Activated T-cell treated with anti-CD3 and anti-CD28 coated beads, Interleukin-2, amount 50 U/mL, for 72 hours (primary cell): ENCODE measurements at regions not wholly inside any gene's neighbourhood (a gene's known extent, or its start where the extent isn't known, plus 50 kb on each side); places are given as distances from the start of the nearest gene placed in this dataset.

ENCODE experiments used
- ATAC-seq, 2 donors: fragments of 150-1000 bp; cut with Tn5 transposase; replicated peaks in 1 of 2; 2 replicates each; pipeline ENCODE4 v1.10.0; 2021; ENCODE audit warnings: moderate library complexity in 2 of 2, mild to moderate bottlenecking in 1 of 2
- DNase-seq, 2 donors: peaks; one replicate each; pipeline ENCODE4 v3.0.0; 2021 to 2022; ENCODE audit warnings: mixed read lengths in 1 of 2
- H3K27ac Mint-ChIP-seq: one replicate; pipeline ENCODE4 v1.8.0; 2022; ENCODE audit warnings: mild to moderate bottlenecking, moderate library complexity, mixed read lengths
- H3K27me3 Mint-ChIP-seq: one replicate; pipeline ENCODE4 v1.8.0; 2022; ENCODE audit warnings: low read depth, mixed read lengths
- H3K36me3 Mint-ChIP-seq, 2 donors: one replicate each; pipeline ENCODE4 v1.8.0; 2022; ENCODE audit warnings: mixed read lengths in 2 of 2, mild to moderate bottlenecking in 1 of 2; ENCODE audit not compliant: insufficient read depth in 2 of 2
- H3K4me1 Mint-ChIP-seq: one replicate; pipeline ENCODE4 v1.8.0; 2022; ENCODE audit warnings: low read depth, mixed read lengths
- H3K4me3 Mint-ChIP-seq, 2 donors: one replicate each; pipeline ENCODE4 v1.8.0; 2022; ENCODE audit warnings: mild to moderate bottlenecking in 2 of 2, mixed read lengths in 2 of 2, moderate library complexity in 2 of 2
- H3K9me3 Mint-ChIP-seq, 2 donors: one replicate each; pipeline ENCODE4 v1.8.0; 2022; ENCODE audit warnings: mixed read lengths in 2 of 2

DNA sequence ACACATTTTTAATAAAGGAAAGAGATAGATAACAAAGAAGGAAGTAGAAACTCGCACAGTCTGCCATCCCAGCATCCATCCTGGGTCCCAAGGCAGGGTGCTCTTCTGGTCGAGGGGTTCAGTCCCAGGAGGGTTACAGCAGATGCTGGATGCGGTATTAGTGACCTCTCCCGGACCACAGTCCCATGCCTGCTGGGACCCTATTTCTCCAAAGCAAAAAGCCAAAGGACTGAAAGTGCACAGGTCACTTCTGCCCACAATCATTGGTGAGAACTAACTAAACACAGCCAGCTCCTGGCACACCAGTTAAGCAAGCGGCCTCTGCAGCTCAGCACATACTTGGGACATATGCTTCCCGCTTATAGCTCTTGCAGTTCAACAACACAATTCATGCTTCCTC, 96.1 kb upstream of the HABP2 start:
- no peak overlapping the region for H3K4me3 Mint-ChIP-seq
- H3K36me3 Mint-ChIP-seq = no peaks in the 10 kb centered on the region
- ATAC-seq = no peak
- no peaks in the 10 kb centered on the region for H3K4me1 Mint-ChIP-seq
- DNase-seq = no peak
- H3K27ac Mint-ChIP-seq = no peak overlapping the region
- peaks cover 19% of the 10 kb centered on the region for H3K27me3 Mint-ChIP-seq
- no peaks in the 10 kb centered on the region for H3K9me3 Mint-ChIP-seq

DNA sequence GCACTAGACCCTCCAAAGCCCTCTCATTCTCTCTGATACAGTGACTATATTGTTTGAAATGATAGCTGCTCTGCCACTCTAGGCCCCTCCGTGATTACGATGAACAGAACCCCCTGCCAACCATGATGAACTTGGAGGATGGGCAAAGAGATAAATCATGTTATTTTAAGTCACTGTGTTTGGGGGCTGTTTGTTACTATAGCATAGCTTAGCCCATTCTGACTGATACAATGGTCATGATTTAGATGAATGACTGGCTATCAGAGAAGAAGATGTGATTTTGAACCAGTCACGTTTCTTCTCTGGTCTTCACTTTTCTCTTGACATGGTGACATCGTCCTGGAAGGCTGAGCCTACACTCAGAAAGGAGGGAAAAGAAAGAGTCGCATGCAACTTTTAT, 95.4 kb upstream of the HABP2 start:
- peaks cover 21% of the 10 kb centered on the region for H3K27me3 Mint-ChIP-seq

DNA sequence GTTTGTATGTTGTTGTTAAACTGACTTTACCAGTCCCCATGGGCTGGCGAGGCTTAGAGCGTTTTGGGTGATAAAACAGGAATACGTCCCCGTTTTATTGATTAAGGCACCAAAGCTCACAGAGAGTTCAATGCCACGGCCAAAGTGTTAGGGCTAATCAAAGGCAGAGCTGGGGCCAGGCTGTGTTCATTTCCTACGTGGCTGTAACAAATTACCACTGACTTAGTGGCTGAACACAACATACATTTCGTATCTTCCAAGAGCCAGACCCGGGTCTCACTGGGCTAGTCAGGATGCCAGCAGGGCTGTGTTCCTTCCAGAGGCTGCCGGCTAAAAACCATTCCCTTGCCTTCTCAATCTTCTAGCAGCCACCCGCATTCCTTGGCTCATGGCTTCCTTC, 94.4 kb upstream of the HABP2 start:
- ATAC-seq (no peak), DNase-seq (no peak)
- Mint-ChIP-seq H3K27ac (no peak overlapping the region), H3K9me3 (no peaks in the 10 kb centered on the region), H3K4me3 (no peak overlapping the region), H3K27me3 (peaks cover 29% of the 10 kb centered on the region), H3K4me1 (no peaks in the 10 kb centered on the region), H3K36me3 (no peaks in the 10 kb centered on the region)

More for the DNA sequence above, 95.4 kb upstream of the HABP2 start:
- ATAC-seq (no peak), DNase-seq (no peak)
- H3K4me1 Mint-ChIP-seq = no peaks in the 10 kb centered on the region
- no peaks in the 10 kb centered on the region for H3K36me3 Mint-ChIP-seq
- no peak overlapping the region for H3K4me3 Mint-ChIP-seq
- no peak overlapping the region for H3K27ac Mint-ChIP-seq
- no peaks in the 10 kb centered on the region for H3K9me3 Mint-ChIP-seq

DNA sequence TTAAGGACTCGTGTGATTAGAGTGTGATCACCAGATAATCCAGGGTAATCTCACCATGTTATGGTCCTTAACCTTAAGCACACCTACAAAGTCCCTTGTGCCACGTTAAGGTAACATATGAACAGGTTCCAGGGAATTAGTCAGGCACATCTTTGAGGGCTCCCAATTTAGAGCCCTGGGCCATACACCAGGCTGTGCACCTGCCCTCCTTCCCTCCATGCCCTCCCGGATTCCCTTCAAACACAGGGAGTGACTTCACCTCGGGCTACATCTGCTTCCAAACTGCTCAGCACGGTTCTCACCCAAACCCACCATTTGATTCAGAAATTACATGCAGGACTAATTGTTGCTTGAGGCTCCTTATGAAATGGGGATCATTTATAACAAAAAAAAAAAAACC, 93.9 kb upstream of the HABP2 start:
- Mint-ChIP-seq H3K4me1 (no peaks in the 10 kb centered on the region), H3K27ac (no peak overlapping the region), H3K36me3 (no peaks in the 10 kb centered on the region), H3K4me3 (no peak overlapping the region), H3K27me3 (peaks cover 34% of the 10 kb centered on the region), H3K9me3 (no peaks in the 10 kb centered on the region)
- ATAC-seq (no peak), DNase-seq (no peak)

DNA sequence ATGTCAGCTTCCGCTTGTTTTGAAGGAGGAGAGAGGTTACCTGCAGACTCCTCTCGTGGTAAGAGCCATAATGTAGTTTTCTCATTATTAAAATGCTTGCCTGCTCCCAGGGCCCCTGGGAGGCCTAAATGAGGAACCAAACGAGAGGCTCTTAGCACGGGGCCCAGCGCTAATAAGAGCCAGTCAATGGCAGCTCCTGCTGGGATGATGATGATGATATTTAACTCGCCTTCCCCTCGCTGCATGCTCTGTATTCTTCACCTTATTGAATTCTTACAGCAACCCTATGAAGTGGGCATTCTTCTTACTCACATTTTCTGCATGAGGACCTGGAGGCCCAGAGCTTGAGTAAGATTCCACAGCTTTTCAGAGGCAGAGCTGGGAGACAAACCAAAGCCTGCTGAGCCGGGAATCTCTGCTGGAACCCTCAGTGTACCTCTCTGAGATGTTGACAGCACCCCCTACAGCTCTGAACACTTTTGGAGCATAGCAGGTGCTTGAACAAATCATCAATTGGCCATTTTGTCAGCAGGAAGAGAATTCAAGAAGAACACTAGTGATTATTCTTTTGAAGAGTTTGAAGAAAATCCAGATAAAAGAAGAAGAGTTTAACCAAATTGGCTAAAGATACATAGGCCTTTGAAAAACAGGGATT, 93.1 kb upstream of the HABP2 start:
- ATAC-seq (no peak), DNase-seq (no peak)
- no peaks in the 10 kb centered on the region for H3K36me3 Mint-ChIP-seq
- peaks cover 41% of the 10 kb centered on the region for H3K27me3 Mint-ChIP-seq
- no peak overlapping the region for H3K27ac Mint-ChIP-seq
- H3K9me3 Mint-ChIP-seq = no peaks in the 10 kb centered on the region
- H3K4me3 Mint-ChIP-seq = no peak overlapping the region
- H3K4me1 Mint-ChIP-seq = no peaks in the 10 kb centered on the region

DNA sequence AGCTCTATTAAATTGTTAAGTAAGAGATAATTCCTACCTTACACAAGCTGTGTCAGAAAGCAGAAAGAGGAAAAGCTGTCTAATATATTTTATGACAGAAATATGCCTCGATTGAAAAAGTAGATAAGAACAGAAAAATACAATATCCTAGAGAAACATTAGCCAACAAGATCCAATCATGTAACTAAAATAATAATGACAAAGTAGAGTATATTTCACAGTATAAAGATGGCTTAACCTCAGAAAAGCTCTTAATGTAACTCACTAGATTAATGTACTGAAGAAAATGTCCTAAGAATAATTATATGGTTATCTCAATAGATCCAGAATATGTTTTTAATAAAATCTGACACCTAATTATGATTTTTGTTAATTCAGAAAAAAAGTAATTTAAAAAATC, 89.8 kb upstream of the HABP2 start:
- H3K4me3 Mint-ChIP-seq = no peak overlapping the region
- H3K9me3 Mint-ChIP-seq = no peaks in the 10 kb centered on the region
- no peaks in the 10 kb centered on the region for H3K4me1 Mint-ChIP-seq
- no peaks in the 10 kb centered on the region for H3K36me3 Mint-ChIP-seq
- H3K27ac Mint-ChIP-seq = no peak overlapping the region
- H3K27me3 Mint-ChIP-seq = peaks cover 41% of the 10 kb centered on the region
- DNase-seq (no peak), ATAC-seq (no peak)

DNA sequence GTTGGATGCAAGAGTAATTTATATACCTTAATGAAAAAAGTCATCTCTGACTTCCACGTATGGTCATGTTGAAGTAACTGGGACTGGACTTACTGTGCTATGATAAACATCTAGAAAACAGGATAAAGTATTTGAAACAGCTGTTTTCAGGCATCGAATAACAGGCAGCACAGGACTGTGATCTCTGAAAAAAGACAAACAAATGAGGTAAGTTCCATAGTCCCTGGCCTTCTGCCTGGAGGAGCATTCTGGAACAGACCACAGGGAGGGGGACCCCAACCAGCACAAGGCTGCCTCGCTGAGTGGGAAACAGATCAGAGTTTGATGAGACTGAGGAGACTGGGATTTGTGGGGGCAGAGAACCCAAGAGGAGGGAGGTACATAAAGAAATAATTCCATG, 89.1 kb upstream of the HABP2 start:
- no peaks in the 10 kb centered on the region for H3K4me1 Mint-ChIP-seq
- H3K4me3 Mint-ChIP-seq = no peak overlapping the region
- H3K27ac Mint-ChIP-seq = no peak overlapping the region
- DNase-seq (no peak), ATAC-seq (no peak)
- H3K9me3 Mint-ChIP-seq = no peaks in the 10 kb centered on the region
- H3K36me3 Mint-ChIP-seq = no peaks in the 10 kb centered on the region
- H3K27me3 Mint-ChIP-seq = peaks cover 40% of the 10 kb centered on the region

DNA sequence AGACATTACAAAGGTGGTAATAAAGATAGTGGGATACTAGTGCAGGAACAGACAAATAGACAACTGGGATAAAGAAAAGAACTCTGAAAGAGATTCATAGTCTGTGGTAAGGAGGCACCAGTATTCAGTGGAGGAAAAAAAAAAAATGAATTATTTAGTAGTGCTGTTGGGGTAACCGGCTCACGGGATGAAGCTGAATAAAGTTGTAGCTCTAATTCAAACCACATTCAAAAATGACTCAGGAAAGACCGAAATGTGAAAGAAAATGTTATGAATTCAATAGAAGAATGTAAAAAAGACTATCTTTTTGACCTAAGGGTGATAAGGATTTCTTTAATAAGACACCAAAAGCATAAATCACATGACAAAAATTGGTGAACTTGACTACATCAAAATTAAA, 83.1 kb upstream of the HABP2 start:
- Mint-ChIP-seq H3K4me1 (no peaks in the 10 kb centered on the region), H3K9me3 (no peaks in the 10 kb centered on the region), H3K36me3 (no peaks in the 10 kb centered on the region), H3K27ac (no peak overlapping the region), H3K4me3 (no peak overlapping the region), H3K27me3 (peaks cover 6% of the 10 kb centered on the region)
- ATAC-seq (no peak), DNase-seq (no peak)

DNA sequence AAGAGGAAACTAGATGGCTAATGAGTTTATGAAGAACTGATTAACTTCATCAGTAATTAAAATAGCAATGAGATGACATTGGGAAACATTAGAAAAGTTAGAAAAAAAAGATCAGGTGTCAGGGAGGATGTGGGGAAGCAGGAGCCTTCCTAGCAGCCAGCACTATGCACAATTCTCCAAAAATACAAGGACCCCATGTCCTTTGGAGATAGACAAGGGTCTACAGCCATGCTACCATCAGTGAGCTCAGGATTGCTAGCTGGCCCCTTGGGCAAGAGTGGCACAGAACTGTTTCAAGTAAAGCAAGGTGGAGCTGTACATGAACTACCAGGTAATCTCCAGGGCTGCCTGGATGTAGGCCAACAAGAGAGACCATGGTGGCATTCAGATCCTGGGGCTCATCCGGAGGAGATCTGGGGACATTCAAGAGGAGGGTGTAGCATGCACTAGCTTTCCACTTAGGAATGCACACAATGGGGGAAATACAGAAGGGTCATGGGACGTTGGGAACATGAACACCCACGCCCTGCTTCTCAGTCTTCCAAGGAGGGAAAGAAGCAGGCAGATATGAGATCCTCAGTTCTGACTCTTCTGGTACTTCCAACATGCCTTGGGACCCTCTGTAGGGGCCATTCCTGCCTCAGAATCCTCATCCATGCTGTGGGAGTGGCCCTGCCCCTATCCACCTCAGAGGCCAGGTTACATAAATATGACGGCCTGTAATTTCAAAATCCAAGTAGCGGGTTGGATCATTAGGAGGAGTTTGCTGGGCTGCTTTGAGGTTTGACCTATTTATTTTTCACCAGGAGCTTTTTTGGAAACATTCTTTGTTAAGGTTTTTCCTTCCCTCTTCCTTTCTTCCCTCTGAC, 82.2 kb upstream of the HABP2 start:
- ATAC-seq (no peak), DNase-seq (no peak)
- no peaks in the 10 kb centered on the region for H3K9me3 Mint-ChIP-seq
- no peak overlapping the region for H3K27ac Mint-ChIP-seq
- no peak overlapping the region for H3K4me3 Mint-ChIP-seq
- peaks cover 9% of the 10 kb centered on the region for H3K27me3 Mint-ChIP-seq
- no peaks in the 10 kb centered on the region for H3K4me1 Mint-ChIP-seq
- no peaks in the 10 kb centered on the region for H3K36me3 Mint-ChIP-seq

DNA sequence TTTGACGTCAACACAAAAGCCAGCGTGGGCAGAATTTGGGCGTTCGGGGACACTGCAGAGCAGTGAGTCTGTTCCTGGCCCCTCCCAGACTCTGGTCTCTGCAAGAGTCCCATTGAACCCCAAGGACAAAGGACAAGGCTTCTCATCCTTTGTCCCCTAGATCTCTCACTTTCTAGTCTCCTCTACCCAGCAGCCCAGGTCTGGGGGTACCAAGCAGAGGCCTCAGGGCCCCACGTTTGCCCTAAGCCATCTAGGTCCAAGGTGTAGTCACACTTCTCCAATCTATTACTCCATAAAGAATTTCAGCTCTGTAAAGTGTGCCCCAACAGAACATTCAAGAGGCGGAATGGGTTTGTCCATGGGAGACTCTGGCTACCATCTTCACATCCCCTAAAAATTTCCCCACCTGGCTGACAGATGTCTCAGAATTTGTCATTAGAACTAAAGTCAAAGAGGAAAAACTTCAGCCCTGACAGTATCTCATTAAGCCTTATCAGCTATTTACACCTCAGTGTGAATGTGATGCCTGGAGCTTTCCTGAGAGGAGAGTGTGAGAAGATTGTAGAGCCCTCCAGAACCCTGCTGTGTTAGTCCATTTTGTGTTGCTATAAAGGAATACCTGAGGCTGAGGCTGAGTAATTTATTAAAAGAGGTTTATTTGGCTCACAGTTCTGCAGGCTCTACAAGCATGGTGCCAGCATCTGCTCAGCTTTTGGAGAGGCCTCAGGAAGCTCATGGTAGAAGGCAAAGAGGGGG, 81.4 kb upstream of the HABP2 start:
- ATAC-seq (no peak), DNase-seq (no peak)
- H3K4me1 Mint-ChIP-seq = no peaks in the 10 kb centered on the region
- H3K27me3 Mint-ChIP-seq = peaks cover 9% of the 10 kb centered on the region
- no peaks in the 10 kb centered on the region for H3K9me3 Mint-ChIP-seq
- no peaks in the 10 kb centered on the region for H3K36me3 Mint-ChIP-seq
- no peak overlapping the region for H3K27ac Mint-ChIP-seq
- no peak overlapping the region for H3K4me3 Mint-ChIP-seq

DNA sequence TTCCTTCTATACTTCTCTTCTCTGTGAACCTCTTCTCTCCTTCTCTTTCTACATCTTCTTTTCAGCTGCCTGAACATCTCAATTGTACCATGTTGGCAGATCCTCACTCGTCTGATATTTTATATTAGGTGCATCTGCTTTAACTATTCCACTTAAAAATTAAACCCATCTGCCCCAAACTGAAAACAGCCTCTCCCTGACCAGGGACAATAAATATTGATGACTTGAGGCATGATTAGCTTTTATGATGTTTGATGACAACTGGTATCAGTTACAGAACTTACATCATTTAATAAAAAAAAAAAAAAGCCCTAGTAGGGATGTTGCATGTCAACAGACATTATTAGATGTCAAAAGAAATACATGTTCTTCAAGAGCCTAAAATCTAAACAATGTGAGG, 79.8 kb upstream of the HABP2 start:
- no peak for DNase-seq
- Mint-ChIP-seq H3K27me3 (peaks cover 9% of the 10 kb centered on the region), H3K4me1 (no peaks in the 10 kb centered on the region), H3K36me3 (no peaks in the 10 kb centered on the region), H3K4me3 (no peak overlapping the region), H3K9me3 (no peaks in the 10 kb centered on the region), H3K27ac (no peak overlapping the region)
- no peak for ATAC-seq

DNA sequence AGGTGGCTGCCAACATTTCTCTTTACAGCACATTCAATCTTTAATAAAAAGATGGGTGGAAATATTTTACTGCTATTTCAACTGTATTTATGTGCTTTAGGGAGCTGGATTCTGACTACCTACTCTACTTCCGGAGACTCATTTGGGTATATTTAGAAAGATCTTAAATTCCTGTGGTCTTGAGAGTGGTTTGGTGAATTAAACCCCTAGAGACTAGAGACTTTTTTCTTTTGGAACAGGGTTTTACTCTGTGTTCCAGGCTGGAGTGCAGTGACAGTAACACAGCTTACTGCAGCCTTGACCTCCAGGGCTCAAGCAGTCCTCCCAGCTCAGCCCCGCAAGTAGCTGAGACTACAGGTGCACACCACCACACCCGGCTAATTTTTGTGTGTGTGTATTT, 79.0 kb upstream of the HABP2 start:
- H3K9me3 Mint-ChIP-seq = no peaks in the 10 kb centered on the region
- H3K4me3 Mint-ChIP-seq = no peak overlapping the region
- H3K27me3 Mint-ChIP-seq = peaks cover 9% of the 10 kb centered on the region
- no peak for ATAC-seq
- no peaks in the 10 kb centered on the region for H3K36me3 Mint-ChIP-seq
- DNase-seq = no peak
- no peak overlapping the region for H3K27ac Mint-ChIP-seq
- H3K4me1 Mint-ChIP-seq = no peaks in the 10 kb centered on the region

DNA sequence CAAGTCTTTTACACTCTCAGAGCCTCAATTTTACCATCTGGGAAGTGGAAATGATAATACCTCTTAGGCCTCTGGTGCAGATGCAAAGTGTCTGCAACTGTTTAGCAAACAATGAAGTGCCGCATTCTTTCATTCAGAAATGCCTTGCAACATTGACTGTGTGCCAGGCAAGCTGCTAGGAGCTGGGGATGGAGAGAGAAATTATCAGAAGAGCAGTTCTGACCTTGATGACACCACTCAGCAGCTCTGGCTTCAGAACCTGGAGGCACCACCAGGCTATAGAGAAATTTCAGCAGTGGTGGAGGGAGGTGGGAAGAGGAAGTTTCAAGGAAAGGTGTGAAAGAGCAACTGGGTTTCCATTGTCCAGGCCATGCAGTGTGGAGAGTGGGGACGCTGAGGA, 78.1 kb upstream of the HABP2 start:
- ATAC-seq = no peak
- Mint-ChIP-seq H3K4me1 (no peaks in the 10 kb centered on the region), H3K9me3 (peaks cover 0 to 5% of the 10 kb centered on the region in 2 donors)

More for the DNA sequence above, 78.1 kb upstream of the HABP2 start:
- no peak for DNase-seq
- no peak overlapping the region for H3K4me3 Mint-ChIP-seq
- H3K27ac Mint-ChIP-seq = no peak overlapping the region
- no peaks in the 10 kb centered on the region for H3K36me3 Mint-ChIP-seq
- H3K27me3 Mint-ChIP-seq = peaks cover 9% of the 10 kb centered on the region
